ENCODE measurements at regions not wholly inside any gene's neighbourhood (a gene's known extent, or its start where the extent isn't known, plus 50 kb on each side); places are given as distances from the start of the nearest gene placed in this dataset.

DNA sequence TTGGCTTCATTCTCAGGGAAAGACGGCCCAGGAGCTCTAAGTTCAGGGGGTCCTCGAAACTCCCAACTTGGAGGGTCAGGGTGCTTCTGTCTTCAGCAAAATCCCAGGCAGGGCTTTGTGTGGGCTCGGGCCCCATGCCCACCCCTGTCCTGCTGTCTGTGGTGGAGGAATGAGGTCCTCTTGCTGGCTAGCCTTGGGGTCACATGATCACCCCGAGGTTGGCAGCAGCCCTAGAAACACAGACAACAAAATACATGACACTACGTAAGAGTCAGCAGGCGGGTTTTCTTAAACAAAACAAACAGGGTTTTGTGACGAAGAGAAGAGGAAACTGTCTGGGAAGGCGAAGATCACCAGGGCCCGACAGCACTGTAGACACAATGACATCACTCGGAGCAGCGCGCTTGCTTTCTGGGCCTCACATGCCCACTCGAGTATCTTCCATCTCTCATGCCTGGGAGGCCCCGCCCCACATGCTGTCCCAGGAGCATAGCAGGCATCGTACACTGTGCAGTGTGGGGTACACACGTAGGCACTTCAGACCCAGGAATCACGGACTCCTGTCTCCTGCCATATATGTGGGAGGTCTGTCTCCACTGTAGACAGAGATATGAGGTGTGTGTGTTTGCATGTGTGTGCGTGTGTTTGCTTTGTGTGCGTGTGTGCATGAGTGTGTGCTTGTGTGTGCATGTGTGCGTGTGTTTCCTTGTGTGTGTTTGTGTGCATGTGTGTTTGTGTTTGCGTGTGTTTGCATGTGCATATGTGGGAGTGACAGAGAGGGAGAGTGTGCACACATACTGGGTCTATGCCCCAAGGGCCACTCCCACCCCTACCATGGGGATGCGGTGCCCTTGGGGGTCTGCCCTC is 94.7 kb downstream of the SIK1 start:
- no peak for DNase-seq

DNA sequence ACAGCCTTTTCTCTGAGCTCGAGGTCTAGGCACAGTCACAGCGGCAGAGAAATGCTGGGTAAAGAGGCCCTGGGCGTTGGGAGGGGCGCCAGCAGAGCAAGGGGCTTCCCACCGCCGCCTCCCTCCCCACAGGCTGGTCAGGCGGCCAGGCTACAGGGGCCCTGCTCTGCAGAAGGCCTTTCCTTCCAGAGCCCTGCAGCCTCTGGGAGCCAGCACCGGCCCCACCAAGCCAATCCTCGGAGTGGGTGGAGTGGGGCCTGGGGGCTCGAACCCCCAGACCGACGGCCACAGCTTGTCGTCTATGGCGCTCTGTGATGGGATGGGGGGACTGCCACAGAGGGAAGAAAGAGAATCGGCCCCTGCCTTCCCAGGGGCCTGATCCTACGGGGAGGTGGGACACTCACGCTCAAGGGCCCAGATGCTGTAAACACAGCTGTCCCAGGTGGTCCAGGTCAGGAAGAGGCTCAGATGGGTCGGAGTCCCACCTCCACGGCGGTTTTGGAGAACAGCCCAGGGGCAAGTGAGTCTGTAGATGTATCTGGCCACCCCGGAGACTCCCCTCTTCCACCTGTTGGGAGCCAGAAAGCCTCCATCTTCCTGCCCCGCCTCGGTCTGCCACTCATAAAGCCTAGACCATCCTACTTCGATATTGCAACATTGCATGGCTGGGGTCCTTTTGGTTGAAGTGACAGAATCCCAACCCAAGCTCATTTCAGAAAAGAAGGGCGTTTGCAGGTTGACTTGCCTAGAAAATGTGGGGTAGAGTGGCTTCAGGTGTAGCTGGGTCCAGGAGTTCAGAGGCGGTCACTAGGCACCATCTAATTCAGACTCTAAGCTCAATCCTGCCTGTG is 95.6 kb downstream of the SIK1 start:
- DNase-seq = no peak

DNA sequence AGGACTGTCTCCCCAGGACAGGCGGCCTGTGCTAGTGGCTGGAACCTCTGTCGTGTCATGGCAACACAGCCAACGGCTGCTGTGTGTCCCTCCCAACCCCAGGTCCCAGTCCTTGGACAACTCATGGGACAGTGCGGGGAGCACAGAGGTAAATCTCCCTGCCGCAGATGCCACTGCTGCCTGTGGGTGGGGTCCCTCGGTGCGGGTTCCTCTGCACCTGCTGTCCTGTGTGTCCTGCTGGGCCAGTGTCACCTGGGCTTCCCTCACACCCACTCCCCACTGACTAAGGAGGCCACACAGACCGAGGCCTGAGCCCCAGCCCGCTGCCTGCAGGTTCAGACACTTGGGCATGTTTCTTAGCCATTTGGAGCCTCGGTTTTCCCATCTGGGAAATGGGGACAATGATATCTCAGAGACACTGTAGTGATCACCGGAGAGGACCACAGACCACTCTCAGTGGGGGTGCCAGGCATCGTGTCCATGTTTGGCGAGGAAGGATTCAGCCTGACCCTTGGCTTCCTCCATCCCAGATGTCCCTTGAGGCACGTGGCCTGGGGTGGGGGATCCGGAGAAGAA is 96.5 kb downstream of the SIK1 start:
- no peak for DNase-seq

DNA sequence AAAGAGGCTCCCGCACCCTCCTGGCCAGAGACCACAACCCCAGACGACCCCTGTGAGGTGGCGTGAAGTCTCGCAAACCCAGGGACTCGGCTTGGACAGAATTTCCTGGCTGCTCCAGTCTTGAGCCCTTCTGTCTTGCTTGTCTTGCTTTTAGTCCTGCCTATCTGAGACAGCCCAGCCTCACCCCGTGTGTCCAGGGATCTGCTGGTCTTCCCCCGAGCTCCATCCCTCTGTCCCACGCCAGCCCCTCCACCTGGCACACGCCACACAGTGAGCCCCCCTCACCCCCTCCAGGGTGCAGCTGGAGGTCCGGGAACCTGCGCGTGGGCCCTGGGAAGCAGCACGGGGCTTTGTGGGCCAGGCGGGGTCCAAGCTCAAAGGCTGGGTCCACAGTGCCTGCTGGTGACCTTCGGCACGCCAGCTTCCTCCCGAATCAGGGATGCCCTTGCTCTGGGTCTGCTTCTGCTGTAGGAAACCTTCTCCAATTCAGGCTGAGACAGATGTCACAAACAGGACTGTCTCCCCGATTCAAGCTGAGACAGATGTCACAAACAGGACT is 97.1 kb downstream of the SIK1 start:
- DNase-seq = no peak

DNA sequence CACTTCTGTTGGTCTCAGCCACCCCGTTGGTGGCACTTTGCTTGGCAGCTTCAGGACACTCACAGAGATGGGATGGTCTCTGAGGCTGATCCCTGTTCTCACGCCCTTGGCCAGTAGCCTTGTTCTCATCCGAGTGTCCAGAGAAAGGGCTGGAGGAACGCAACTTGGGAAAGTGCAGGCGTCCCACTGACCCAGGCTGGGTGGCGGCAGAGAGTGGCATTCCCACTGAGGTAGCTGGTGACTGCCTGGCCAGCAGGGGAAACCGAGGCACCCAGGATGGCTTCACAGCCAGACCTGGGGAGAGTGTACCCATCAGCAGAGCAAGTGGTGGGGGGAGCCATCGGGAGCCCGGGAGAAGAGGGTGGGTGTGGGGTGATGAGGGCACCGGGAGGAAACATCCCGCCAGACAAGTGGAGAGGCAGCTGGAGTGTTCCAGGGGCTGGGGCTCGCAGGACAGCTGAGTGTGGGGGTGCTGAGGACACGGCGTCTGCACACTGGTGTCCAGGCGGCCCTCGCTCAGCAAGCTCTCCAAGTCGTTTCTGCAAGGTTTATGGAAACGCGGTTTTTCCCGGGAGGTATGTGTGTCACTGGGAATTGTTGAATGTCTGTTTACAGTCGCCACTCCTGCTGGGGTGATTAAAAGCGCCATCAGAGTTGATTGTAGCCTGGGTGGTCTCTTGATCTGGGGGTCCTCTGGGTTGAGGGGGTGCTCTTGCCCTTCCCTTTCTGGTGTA is 97.8 kb downstream of the SIK1 start:
- DNase-seq = no peak

DNA sequence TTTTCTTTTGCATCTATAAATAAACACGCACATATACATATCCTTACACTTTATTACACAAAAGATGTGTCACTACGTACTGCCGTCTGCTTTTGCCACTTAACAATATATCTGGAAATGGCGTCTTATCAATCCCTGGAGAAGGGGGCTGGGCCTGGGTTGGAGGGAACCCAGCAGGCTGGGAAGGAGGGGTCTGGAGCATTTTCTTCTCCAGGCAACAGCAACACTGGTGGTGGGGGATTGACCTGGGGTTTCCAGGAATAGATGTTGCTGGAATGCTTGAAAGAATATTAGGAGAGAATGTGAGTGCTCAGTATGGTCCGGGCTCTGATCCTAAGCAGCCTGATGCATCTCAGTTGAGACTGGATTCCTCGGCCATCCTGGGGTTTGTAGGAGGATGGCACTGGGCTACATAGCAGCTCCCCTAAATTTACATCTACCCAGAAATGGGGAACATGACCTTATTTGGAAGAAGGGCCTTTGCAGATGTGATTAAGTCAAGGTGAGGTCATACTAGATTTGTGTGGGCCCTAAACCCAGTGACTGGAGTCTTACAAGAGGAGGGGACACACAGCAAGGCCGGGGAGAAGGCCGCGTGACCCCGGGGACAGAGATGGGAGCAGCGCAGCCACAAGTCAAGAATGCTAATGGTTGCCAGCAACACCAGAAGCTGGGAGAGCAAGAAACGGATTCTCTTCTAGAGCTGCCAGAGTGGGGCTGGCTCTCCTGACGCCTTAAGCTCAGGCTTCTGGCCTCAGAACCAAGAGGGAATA is 98.6 kb downstream of the SIK1 start:
- DNase-seq = no peak

DNA sequence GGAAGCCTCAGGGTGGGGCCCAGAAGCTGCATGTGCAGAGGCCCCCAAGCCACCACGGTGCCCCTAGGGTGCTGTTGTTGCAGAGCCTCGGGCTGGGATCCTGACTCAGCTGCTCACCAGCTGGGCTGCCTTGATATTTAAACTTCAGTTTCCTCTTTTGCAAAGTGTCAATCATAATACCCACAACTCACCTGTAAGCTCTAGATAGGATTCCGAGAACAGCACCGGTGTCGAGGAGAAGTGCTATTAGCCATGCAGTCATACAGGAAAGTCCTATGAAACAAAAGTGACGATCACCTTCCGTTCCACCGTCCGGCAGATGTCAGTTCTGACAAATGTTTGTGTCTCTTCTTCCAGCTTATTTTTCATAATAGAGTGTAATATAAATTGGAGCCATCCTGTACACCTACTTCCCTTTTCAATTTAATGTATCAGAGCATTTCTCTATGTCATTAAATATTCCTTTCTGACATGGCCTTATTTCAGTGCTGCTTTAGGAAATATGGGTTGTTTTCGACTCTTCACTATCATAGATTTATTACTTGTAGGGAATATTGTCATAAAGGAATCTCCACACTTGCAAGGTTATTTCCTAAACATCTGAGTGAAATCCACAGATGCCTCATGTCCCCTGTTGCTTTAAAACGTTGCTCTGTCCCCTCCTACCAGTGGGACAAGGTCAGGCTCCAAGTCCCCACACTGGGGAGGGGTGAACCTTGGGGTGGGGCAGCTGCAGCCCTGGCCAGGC is 100.8 kb downstream of the SIK1 start:
- DNase-seq = no peak

DNA sequence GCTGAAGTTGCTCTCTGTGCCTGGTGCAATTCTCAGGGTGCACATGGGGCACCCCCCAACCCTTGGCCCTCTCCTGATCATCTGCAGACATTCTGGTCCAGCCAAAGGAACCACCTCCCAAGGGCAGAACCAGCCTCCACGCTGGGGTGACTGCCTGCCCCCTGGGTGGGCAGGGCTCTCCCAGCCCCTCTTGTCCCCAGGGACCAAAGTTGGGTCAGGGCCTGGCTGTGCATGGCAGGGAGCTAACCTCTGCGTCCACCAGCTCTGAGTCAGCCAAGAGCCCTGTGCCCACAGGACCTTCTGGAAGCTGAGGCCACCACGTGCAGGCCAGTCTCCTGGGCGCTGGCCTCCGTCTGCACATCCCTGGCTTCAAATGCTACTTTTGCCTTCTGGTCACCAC is 101.9 kb downstream of the SIK1 start:
- no peak for DNase-seq

DNA sequence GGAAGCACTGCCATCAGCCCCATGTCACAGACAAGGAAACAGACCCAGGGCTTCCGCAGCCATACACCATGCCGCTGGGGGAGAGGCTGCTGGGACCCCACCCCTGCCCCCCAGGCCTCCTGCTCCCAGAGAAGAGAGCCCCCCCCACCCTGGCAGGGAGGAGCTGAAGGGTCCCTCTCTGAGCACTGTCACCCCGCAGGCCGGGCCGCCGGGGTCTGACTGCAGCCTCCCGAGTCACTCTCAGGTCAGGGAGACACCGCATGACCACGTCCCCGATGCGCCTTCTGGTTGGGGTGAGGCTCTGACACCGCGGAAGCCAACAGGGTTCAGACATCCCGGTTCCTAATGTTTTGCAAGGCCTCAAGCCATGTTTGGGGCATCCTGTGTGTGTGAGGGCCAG is 102.3 kb downstream of the SIK1 start:
- DNase-seq = no peak

DNA sequence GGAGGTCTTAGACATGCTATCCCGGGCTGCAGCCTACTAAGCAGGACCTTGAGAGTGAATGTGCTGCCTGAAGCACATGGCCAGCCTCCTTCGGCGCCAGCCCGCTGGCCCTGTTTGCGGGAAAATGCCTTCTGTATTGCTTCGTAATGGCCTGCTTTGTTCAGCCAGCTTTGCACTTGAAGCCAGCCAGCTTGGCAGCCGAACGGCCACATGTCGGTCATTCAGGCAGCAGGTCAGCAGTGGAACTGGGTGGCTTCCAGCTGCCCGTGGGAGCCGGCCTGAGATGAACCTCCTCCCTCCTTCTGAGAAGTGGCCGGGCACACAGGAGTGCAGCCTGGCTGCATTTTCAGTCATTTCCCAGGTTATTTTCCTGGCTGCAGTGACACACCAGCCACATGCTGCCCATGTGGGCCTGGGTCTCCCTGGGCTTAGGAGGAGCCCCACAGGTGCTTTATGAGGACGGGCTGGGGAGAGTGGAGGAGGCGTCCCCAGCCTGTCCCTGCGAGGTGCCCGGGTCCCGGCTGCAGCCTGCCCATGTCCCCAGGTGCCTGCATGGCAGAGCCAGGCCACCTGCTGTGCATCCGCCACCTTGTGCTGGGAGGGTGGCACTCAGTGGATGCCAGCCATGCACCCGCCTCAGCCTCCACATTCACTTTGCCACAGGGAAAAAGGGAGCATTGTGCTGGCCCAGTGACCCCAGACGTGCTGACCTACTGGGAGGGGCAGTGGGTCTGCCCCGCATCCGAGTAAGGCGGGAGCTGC is 103.5 kb downstream of the SIK1 start:
- DNase-seq = no peak

DNA sequence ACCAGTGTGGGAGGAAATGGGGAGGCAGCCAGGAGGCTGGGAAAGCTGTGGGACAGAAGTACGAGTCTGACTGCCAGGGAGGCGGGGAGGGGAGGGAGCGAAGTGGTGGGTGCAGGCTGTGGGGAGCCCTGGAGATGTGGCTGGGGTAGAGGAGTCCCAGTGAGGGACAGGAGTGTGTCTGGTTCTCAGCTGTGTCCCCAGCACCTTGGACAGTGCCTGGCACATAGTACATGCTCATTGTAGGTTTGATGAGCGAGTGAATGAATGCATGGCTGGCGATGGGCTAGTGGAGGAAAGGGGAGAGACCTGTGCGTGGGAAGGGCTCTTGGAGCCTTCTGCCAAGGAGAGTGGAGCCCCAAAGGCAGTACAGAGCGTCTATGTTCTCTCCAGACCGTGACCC is 104.1 kb downstream of the SIK1 start:
- DNase-seq = no peak

DNA sequence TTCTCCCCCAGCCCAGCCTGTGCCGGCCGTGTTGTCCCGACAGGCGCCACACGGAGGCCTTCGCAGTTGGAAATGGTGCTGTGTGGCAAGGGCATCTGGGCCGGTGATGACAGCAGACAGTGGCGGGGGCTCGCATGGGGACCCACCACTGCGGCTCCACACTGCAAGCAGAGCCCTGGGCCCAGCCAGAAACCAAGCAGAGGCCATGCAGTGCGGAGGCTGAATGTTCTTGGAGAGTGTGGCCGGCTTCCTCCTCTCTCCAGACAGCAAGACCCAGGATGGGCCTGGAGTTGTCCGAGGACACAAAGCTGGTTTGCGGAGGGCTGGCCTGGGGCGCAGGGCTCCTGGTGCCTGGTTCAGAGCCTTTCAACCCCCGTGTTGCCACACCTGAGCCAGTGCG is 104.6 kb downstream of the SIK1 start:
- DNase-seq = no peak

DNA sequence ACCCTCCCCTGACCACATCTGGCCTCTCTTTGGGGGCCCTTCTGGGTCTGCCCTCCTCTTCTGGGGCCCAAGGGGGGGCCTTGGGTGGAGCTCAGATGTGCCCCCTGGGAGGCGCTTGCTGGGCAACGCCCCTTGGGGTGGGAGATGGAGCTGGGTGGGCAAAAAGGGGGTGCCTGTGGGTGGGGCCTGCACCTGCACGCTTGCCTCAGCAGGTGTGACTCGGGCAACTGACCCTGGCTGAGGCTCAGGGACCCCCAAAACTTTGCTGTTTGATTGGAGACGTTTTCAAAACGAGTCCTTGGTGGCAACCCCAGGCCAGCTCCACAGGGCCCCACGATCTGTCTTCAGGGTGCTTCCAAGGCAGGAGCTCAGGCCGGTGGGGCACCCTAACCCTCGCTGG is 105.3 kb downstream of the SIK1 start:
- no peak for DNase-seq

DNA sequence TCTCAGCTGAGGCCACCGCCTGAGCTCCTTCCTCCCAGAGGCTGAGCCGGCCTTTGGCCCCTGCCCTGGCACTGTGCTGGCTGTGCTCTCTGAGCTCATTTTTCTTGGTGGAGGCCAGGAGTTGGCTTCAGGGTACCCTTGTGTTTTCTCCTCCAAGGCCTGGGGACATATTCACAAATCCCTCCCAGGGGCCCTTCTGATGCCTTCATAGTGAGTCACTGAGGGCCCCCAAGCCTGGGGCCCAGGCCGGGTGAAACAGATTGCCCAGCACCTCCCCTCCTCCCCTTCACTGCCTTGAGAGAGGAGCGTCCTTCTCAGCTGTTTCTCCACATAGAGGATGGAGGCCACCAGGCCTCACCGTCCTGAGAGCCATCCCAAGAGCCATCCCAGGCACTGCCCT is 105.8 kb downstream of the SIK1 start:
- no peak for DNase-seq

DNA sequence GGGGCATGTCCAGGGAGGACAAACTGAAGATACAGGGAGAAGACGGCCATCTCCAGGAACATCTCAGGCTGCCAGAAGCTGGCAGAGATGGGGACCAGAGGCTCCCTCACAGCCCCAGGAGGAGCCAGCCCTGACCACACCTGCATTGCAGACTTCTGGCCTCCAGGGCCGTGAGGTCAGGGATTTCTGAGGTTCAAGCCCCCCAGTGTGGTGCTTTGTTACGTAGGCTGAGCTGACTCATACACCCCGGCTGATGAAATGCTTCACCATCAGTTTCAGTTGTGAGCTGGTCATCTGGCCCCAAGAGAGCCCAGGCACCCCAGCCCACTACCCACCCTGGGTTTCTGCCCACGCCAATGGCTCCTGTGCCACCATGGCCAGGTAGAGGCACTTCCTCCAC is 106.4 kb downstream of the SIK1 start:
- no peak for DNase-seq

DNA sequence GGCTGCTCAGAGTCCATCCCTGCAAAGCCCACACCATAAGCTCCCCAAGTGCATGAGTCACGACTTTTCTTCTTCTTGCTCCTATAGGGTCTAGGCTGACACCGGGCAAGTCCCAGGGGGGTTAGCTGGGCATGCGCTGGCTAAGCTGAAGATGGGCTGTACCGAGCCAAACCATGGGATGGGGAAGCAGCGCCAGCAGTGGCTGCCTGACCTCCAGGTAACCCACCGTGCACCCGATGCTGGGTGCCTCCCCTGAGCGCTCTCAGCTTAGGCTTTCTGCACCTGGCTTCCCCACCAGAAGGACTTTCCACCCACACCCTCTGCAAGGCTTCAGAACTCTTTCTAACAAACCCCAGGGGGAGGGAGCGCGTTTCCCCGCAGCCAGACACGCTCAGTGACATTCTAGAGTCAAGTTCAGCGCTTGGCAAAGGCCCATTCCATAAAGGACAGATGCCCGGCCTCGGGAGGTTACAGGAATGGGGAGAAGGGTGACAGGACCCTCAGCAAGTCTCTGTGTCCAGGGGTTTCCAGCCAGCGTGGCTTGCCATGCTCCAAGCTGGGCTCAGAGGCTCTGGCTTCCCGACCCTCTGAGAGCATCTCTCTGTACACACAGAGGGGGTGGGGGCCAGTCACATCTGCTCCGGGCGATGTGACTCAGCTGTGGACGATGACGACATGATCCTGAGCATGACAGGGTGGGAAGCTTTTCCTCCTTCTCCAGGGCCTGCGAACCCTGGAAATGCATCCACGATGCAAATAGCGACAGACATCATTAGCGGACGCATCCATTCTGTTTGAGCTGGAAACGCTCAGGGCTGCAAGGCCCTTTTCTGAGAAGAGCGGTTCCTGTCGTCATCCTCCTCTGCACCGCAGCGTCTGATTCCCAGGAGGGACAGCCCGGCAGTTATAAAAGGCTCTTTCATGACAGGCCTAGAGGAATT is 107.8 kb downstream of the SIK1 start:
- DNase-seq = no peak

DNA sequence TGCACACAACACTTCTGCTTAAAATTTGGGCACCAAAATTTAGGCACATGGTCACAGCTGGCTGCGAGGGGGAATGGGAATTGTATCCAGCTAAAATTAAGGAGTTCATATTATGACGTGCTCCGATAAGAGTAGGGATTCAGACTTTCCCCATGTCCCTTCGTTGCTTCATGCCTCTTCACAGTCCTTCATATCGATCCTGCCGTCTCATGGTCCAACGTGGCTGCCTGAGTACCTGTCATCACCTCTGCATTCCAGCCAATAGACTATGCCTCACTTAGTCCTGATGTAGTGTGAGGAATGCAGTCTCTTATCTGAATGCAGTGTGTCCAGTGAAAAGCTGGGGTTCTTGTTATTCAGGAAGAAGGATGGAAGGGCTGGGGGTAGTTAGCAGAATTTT is 108.6 kb downstream of the SIK1 start:
- no peak for DNase-seq

DNA sequence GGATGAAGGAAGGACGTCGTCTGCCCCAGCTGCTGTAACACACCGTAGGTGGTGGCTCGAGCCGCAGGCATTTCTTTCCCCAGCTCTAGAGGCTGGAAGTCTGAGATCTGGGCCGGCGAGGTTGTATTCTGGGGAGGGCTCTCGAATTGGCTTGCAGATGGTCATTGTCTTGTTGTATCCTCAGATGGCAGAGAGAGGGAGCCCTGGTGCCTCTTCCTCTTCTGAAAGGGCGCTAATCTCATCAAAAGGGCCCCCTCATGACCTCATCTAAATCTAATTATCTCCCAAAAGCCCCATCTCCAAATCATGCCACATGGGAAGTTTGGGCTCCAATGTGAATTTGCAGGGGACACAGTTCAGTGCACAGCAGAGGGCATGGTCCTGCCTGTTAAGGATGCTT is 109.0 kb downstream of the SIK1 start:
- DNase-seq = no peak

DNA sequence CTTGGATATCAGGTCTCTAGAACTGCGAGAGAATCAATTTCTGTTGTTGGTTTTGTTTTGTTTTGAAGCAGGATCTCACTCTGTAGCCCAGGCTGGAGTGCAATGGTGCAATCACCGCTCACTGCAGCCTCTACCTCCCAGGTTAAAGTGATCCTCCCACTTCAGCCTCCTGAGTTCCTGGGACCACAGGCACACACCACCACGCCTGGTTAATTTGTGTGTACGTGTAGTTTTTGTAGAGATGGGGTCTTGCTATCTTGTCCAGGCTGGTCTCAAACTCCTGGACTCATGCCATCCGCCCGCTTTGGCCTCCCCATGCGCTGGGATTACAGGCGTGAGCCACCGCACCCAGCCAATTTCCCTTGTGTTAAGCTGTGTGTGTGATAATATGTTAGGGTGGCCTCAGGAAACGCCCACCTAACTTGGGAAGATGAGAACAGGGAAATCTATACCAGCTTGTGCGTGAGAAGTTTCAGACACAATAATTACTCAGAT is 109.6 kb downstream of the SIK1 start:
- no peak for DNase-seq
